ENCODE measurements at regions not wholly inside any gene's neighbourhood (a gene's known extent, or its start where the extent isn't known, plus 50 kb on each side); places are given as distances from the start of the nearest gene placed in this dataset.

DNA sequence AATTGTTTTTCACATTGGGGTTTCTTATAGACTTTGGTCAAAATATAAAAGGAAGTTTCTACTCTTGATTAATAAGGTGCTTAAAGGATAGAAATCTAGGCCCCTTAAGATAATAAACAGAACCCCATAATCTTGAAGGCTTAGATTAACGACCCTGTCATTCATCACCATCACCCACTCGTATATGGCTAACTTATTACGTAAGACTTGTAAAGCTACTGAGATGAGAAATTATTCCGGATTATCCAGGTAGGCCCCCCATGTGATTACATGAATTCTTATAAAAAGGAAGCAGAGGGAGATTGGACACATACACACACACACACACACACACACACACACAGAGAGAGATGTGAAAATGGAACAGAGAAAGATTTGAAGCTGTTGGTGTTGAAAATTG is 1489.2 kb upstream of the TENM4 start:
- no TSS peak for BruUV-seq (replicated peaks)
- Histone ChIP-seq H3K9me1 (replicated peaks; ENCODE audit: control insufficient read depth, extremely low read depth, insufficient read depth, low read length) (no peaks in the 10 kb centered on the region), H3K4me2 (ENCODE audit: insufficient read depth, low read length) (no peak overlapping the region), H3K9ac (replicated peaks; ENCODE audit: extremely low read depth, insufficient read depth, low read length) (no peak overlapping the region), H3K36me3 (ENCODE audit: control insufficient read depth in 2 of 2, extremely low read depth in 1 of 2, insufficient read depth in 2 of 2, low read length in 2 of 2) (no peaks in the 10 kb centered on the region), H3K79me2 (ENCODE audit: control insufficient read depth, insufficient read depth, low read length) (no peaks in the 10 kb centered on the region), H3K27ac (ENCODE audit: insufficient read depth, low read depth, low read length) (no peak overlapping the region), H3K9me3 (replicated peaks; ENCODE audit: control insufficient read depth, insufficient read depth, low read length) (no peaks in the 10 kb centered on the region), H2AFZ (ENCODE audit: low read depth, low read length) (no peak overlapping the region), H3K4me3 (replicated peaks in 1 of 3; ENCODE audit: insufficient read depth in 1 of 3, low read depth in 1 of 3, low read length in 3 of 3) (no peak overlapping the region), H4K20me1 (replicated peaks; ENCODE audit: control insufficient read depth, extremely low read depth, insufficient read depth, low read length) (no peaks in the 10 kb centered on the region), H3K4me1 (ENCODE audit: control insufficient read depth, extremely low read depth, insufficient read depth, low read length) (no peaks in the 10 kb centered on the region), H3K27me3 (ENCODE audit: control insufficient read depth in 2 of 2, insufficient read depth in 2 of 2, low read length in 2 of 2) (no peaks in the 10 kb centered on the region)
- intact Hi-C loops (cut with micrococcal nuclease) (no loop called here), dilution Hi-C loops (cut with MboI; ENCODE audit: extremely low pct_ligation_motif_present, low sequenced_read_pairs) (no loop called here)
- TF ChIP-seq, protein P1, sequence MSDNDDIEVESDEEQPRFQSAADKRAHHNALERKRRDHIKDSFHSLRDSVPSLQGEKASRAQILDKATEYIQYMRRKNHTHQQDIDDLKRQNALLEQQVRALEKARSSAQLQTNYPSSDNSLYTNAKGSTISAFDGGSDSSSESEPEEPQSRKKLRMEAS (IDR thresholded peaks at IDR 0.05; ENCODE audit: insufficient read depth, insufficient read length): no peak
- TF ChIP-seq JUN (IDR thresholded peaks at IDR 0.05; ENCODE audit: borderline replicate concordance, insufficient read depth, insufficient read length, low read depth): no peak
- TF ChIP-seq POLR2AphosphoS5 (IDR thresholded peaks at IDR 0.05; ENCODE audit: insufficient read depth, low read depth, low read length): no peak
- no peak for TF ChIP-seq FOS (IDR thresholded peaks at IDR 0.05; ENCODE audit: borderline replicate concordance, insufficient read depth, low read length)
- no peak for TF ChIP-seq GATA2 (IDR thresholded peaks at IDR 0.05; ENCODE audit: insufficient read depth, insufficient read length, low read depth, low read length)
- no peak for TF ChIP-seq MYC (IDR thresholded peaks at IDR 0.05; ENCODE audit: low read depth, low read length)
- no peak for TF ChIP-seq EZH2 (IDR thresholded peaks at IDR 0.05; ENCODE audit: borderline replicate concordance, low read depth, low read length, severe bottlenecking)
- no peak for TF ChIP-seq POLR2A (IDR thresholded peaks at IDR 0.05; ENCODE audit: low read depth, low read length)
- no peak for TF ChIP-seq CTCF (IDR thresholded peaks at IDR 0.05; ENCODE audit: extremely low read depth in 1 of 2, insufficient read depth in 1 of 2, low read depth in 1 of 2, low read length in 2 of 2)
- CTCF ChIA-PET: no interaction called here
- POLR2A ChIA-PET: no interaction called here
- no peak for FAIRE-seq
- DNase-seq (ENCODE audit: low read depth, low spot score): no peak
